A673 (cell line): ENCODE measurements at regions not wholly inside any gene's neighbourhood (a gene's known extent, or its start where the extent isn't known, plus 50 kb on each side); places are given as distances from the start of the nearest gene placed in this dataset.

Source experiments
- BruUV-seq: library from RNA; stranded (reverse); fragments of 400-500 nt; replicated peaks from 2 replicates; lab custom pipeline; 2021; lab: Mats Ljungman, UMichigan
- CTCF ChIA-PET: fragments of 300-600 bp; sonication (Branson Sonifier 250); formaldehyde crosslinking; loops from one replicate; lab custom pipeline; 2022; ENCODE audit warnings: antibody characterized with exemption; lab: Charles Lee
- POLR2A ChIA-PET: fragments of 300-600 bp; sonication (Branson Sonifier 250); formaldehyde crosslinking; loops from one replicate; lab custom pipeline; 2022; ENCODE audit warnings: antibody characterized with exemption; ENCODE audit not compliant: low non-redundant PET; lab: Charles Lee
- DNase-seq: peaks from one replicate; pipeline ENCODE4 v3.0.0-alpha.2; 2015; ENCODE audit warnings: low spot score
- H3K27ac ChIP-seq: fragments of 200-600 bp; sonication (generic); 2 replicates; pipeline ENCODE4 v1.5.1; 2016; ENCODE audit warnings: mixed run types, low read depth, mild to moderate bottlenecking, mixed read lengths, antibody characterized with exemption, low read length; ENCODE audit not compliant: poor library complexity, severe bottlenecking
- H3K27me3 ChIP-seq: fragments of 200-600 bp; sonication (generic); replicated peaks from 2 replicates; pipeline ENCODE4 v1.6.1; 2017; ENCODE audit warnings: mixed run types, low read depth, mild to moderate bottlenecking, mixed read lengths, antibody characterized with exemption, low read length; ENCODE audit not compliant: insufficient read depth, poor library complexity
- H3K36me3 ChIP-seq: fragments of 200-600 bp; sonication (generic); 2 replicates; pipeline ENCODE4 v1.6.1; 2016; ENCODE audit warnings: mixed run types, mild to moderate bottlenecking, mixed read lengths, antibody characterized with exemption, low read length; ENCODE audit not compliant: insufficient read depth, poor library complexity, severe bottlenecking
- H3K4me1 ChIP-seq: fragments of 200-600 bp; sonication (generic); 2 replicates; pipeline ENCODE4 v1.6.1; 2017; ENCODE audit warnings: mixed run types, mild to moderate bottlenecking, mixed read lengths, antibody characterized with exemption, low read length; ENCODE audit not compliant: insufficient read depth, poor library complexity, severe bottlenecking
- H3K4me3 ChIP-seq: fragments of 200-600 bp; sonication (generic); 2 replicates; pipeline ENCODE4 v1.5.1; 2016; ENCODE audit warnings: low read depth, mixed run types, mild to moderate bottlenecking, mixed read lengths, low read length; ENCODE audit not compliant: poor library complexity, severe bottlenecking
- H3K9me3 ChIP-seq: fragments of 200-600 bp; sonication (generic); 2 replicates; pipeline ENCODE4 v1.6.1; 2016; ENCODE audit warnings: mixed run types, low read depth, mild to moderate bottlenecking, mixed read lengths, antibody characterized with exemption, low read length; ENCODE audit not compliant: poor library complexity, severe bottlenecking
- CTCF ChIP-seq: fragments of 300-800, 200-600 bp; sonication (generic); conservative IDR thresholded peaks from 2 replicates; pipeline ENCODE4 v1.5.1; 2017; ENCODE audit warnings: low read depth, mild to moderate bottlenecking, antibody characterized with exemption, low read length, moderate library complexity, mixed read lengths
- EZH2 ChIP-seq: fragments of 200-600 bp; sonication (generic); IDR thresholded peaks from 2 replicates; pipeline ENCODE4 v1.6.1; 2017; ENCODE audit warnings: borderline replicate concordance, low read depth, mild to moderate bottlenecking, mixed read lengths, antibody characterized with exemption, low read length; ENCODE audit not compliant: poor library complexity, severe bottlenecking
- intact Hi-C: fragments of 100-400 bp; cut with micrococcal nuclease; formaldehyde crosslinking; loops from one replicate; pipeline ENCODE4 v1.10.0; 2022; ENCODE audit not compliant: unreplicated experiment

- H3K4me3 ChIP-seq = no peak overlapping the region
- no peaks in the 10 kb centered on the region for H3K9me3 ChIP-seq
- H3K36me3 ChIP-seq = no peaks in the 10 kb centered on the region
- H3K4me1 ChIP-seq = no peaks in the 10 kb centered on the region
- no TSS peak for BruUV-seq
- DNase-seq = no peak
- ChIA-PET POLR2A (no interaction called here), CTCF (no interaction called here)
- H3K27me3 ChIP-seq = no peaks in the 10 kb centered on the region
- no peak overlapping the region for H3K27ac ChIP-seq
- TF ChIP-seq CTCF (no peak), EZH2 (no peak)
- intact Hi-C loops = no loop called here
These were observed 754.6 kb upstream of the EEF2KMT start for GRCh38 chr16:5852151-5852550.

- intact Hi-C loops = no loop called here
- H3K27me3 ChIP-seq = no peaks in the 10 kb centered on the region
- ChIA-PET CTCF (no interaction called here), POLR2A (no interaction called here)
- BruUV-seq = no TSS peak
- H3K4me3 ChIP-seq = no peak overlapping the region
- H3K4me1 ChIP-seq = no peaks in the 10 kb centered on the region
- DNase-seq = no peak
- no peaks in the 10 kb centered on the region for H3K36me3 ChIP-seq
- no peak for TF ChIP-seq CTCF
- TF ChIP-seq EZH2 = no peak
- H3K9me3 ChIP-seq = no peaks in the 10 kb centered on the region
- H3K27ac ChIP-seq = no peak overlapping the region
These were observed 753.9 kb upstream of the EEF2KMT start for GRCh38 chr16:5851393-5851982.

- Histone ChIP-seq H3K9me3 (no peaks in the 10 kb centered on the region), H3K27ac (no peak overlapping the region), H3K36me3 (no peaks in the 10 kb centered on the region), H3K4me1 (no peaks in the 10 kb centered on the region), H3K4me3 (no peak overlapping the region), H3K27me3 (no peaks in the 10 kb centered on the region)
- no peak for TF ChIP-seq EZH2
- TF ChIP-seq CTCF = no peak
- no TSS peak for BruUV-seq
- CTCF ChIA-PET = no interaction called here
- DNase-seq = no peak
- intact Hi-C loops = no loop called here
- POLR2A ChIA-PET = no interaction called here
These were observed 753.2 kb upstream of the EEF2KMT start for GRCh38 chr16:5850632-5851392.
